Neutrophil (primary cell): ENCODE measurements at regions not wholly inside any gene's neighbourhood (a gene's known extent, or its start where the extent isn't known, plus 50 kb on each side); places are given as distances from the start of the nearest gene placed in this dataset.
"Not testable (repeated sequence)": the region's sequence is repeated elsewhere in the genome, so short reads cannot be mapped to it uniquely, and the experiment has no call there.

Experiments
- H3K27ac ChIP-seq: fragments of 200-600 bp; sonication (generic); 2 replicates; pipeline ENCODE4 v1.5.1; 2016; ENCODE audit warnings: mild to moderate bottlenecking, moderate library complexity
- H3K27me3 ChIP-seq: fragments of 200-600 bp; sonication (generic); 2 replicates; pipeline ENCODE4 v1.6.0; 2016; ENCODE audit warnings: mild to moderate bottlenecking
- H3K36me3 ChIP-seq: fragments of 200-600 bp; sonication (generic); 2 replicates; pipeline ENCODE4 v1.5.1; 2017
- H3K4me1 ChIP-seq, 2 experiments: fragments of 200-600 bp in 1 of 2; sonication (generic) in 1 of 2; 1 replicate in 1 of 2; 2 replicates in 1 of 2; pipeline versions ENCODE4 v1.5.1 to v1.6.1; 2013 to 2016; ENCODE audit warnings: low read depth in 1 of 2, low read length in 1 of 2, mild to moderate bottlenecking in 1 of 2, moderate library complexity in 1 of 2; ENCODE audit not compliant: control insufficient read depth in 1 of 2, insufficient read depth in 1 of 2
- H3K4me3 ChIP-seq, 2 experiments: fragments of 200-600 bp in 1 of 2; sonication (generic) in 1 of 2; 1 replicate in 1 of 2; 2 replicates in 1 of 2; pipeline ENCODE4 v1.5.1; 2013 to 2016; ENCODE audit warnings: low read depth in 1 of 2, low read length in 1 of 2, mild to moderate bottlenecking in 1 of 2, moderate library complexity in 1 of 2
- H3K9me3 ChIP-seq: fragments of 200-600 bp; sonication (generic); 2 replicates; pipeline ENCODE4 v1.5.1; 2016
- CTCF ChIP-seq: fragments of 200-600 bp; sonication (generic); IDR thresholded peaks from 2 replicates; pipeline ENCODE4 v1.5.1; 2016; ENCODE audit warnings: antibody characterized with exemption

GRCh38 chr14:23894362-23895052 lies 59.1 kb upstream of the DHRS4 start:
- Histone ChIP-seq H3K4me3 (no peak overlapping the region), H3K9me3 (no peaks in the 10 kb centered on the region), H3K4me1 (no peaks in the 10 kb centered on the region), H3K36me3 (no peaks in the 10 kb centered on the region), H3K27me3 (no peaks in the 10 kb centered on the region), H3K27ac (no peak overlapping the region)
- no peak for TF ChIP-seq CTCF

GRCh38 chr14:23895053-23895419 lies 58.5 kb upstream of the DHRS4 start:
- no peak for TF ChIP-seq CTCF
- Histone ChIP-seq H3K27me3 (no peaks in the 10 kb centered on the region), H3K36me3 (no peaks in the 10 kb centered on the region), H3K9me3 (no peaks in the 10 kb centered on the region), H3K4me3 (no peak overlapping the region), H3K27ac (no peak overlapping the region), H3K4me1 (no peaks in the 10 kb centered on the region)

- no peaks in the 10 kb centered on the region for H3K36me3 ChIP-seq
- H3K27me3 ChIP-seq = no peaks in the 10 kb centered on the region
- H3K4me1 ChIP-seq = no peaks in the 10 kb centered on the region
- no peaks in the 10 kb centered on the region for H3K9me3 ChIP-seq
- H3K27ac ChIP-seq = no peak overlapping the region
- H3K4me3 ChIP-seq = no peak overlapping the region
- no peak for TF ChIP-seq CTCF
Measured at GRCh38 chr14:23895480-23895879, 58.1 kb upstream of the DHRS4 start.

DNA sequence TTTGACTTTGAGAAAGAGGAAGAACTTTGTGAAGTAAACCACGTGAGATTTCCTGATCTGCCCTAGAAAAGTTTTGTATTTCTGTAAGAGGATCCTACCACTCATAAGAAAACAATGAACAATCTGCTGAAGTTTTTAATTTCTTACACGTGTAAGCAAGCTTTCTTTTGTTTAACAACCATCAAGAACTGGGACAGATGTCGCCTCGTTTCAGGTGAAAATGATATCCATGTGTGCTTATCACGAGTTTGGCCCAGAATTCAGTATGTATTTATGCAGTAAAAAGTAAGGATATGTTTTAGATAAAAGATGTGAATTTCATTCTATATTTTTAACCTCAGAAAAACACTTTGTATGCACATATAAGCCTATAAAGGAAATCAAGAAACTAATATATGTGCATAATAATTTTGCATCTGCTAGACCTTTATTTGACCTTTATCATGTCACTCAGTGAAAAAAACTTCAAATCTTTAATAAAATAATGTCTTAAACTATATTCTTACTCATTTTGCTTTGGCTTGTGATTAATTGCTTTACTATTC lies 56.9 kb upstream of the DHRS4 start:
- TF ChIP-seq CTCF = no peak
- Histone ChIP-seq H3K9me3 (no peaks in the 10 kb centered on the region), H3K36me3 (no peaks in the 10 kb centered on the region)

GRCh38 chr14:23897291-23897690 lies 56.3 kb upstream of the DHRS4 start:
- H3K27ac ChIP-seq, H3K36me3 ChIP-seq, H3K9me3 ChIP-seq, H3K4me3 ChIP-seq, H3K4me1 ChIP-seq, H3K27me3 ChIP-seq: not testable (repeated sequence)

More for the DNA sequence above, 56.9 kb upstream of the DHRS4 start:
- Histone ChIP-seq H3K27ac (no peak overlapping the region), H3K4me3 (no peak overlapping the region), H3K4me1 (no peaks in the 10 kb centered on the region), H3K27me3 (no peaks in the 10 kb centered on the region)

- H3K9me3 ChIP-seq, H3K4me1 ChIP-seq, H3K4me3 ChIP-seq, H3K36me3 ChIP-seq, H3K27me3 ChIP-seq, H3K27ac ChIP-seq: not testable (repeated sequence)
Measured at GRCh38 chr14:23898359-23898758, 55.2 kb upstream of the DHRS4 start.
